ENCODE measurements at regions not wholly inside any gene's neighbourhood (a gene's known extent, or its start where the extent isn't known, plus 50 kb on each side); places are given as distances from the start of the nearest gene placed in this dataset.

GRCh38 chr14:39768589-39768988, 336.4 kb upstream of the FBXO33 start:
- Histone ChIP-seq H3K4me1 (ENCODE audit: insufficient read depth, low read length) (no peaks in the 10 kb centered on the region; the same call in 1 of the 2 replicates), H3K79me2 (ENCODE audit: insufficient read depth, low read length) (no peaks in the 10 kb centered on the region), H4K5ac (ENCODE audit: insufficient read length, low read depth, low read length) (no peak overlapping the region), H3K18ac (ENCODE audit: insufficient read length, low read depth, low read length) (no peak overlapping the region), H3K23ac (ENCODE audit: insufficient read length, low read depth, low read length) (no peak overlapping the region), H3K4ac (ENCODE audit: low read depth, low read length) (no peak overlapping the region), H4K91ac (ENCODE audit: insufficient read length, low read depth, low read length) (no peak overlapping the region), H2BK15ac (ENCODE audit: low read depth, low read length) (no peak overlapping the region), H3K9ac (ENCODE audit: extremely low read depth, insufficient read length, low read length) (no peak overlapping the region), H3K56ac (ENCODE audit: insufficient read length, low read depth, low read length) (no peak overlapping the region), H4K20me1 (ENCODE audit: control insufficient read depth, insufficient read depth, insufficient read length) (no peaks in the 10 kb centered on the region), H3K23me2 (ENCODE audit: insufficient read length, low read depth, low read length, poor library complexity, severe bottlenecking) (no peaks in the 10 kb centered on the region), H2BK12ac (ENCODE audit: insufficient read length, low read depth, low read length) (no peak overlapping the region), H4K8ac (replicated peaks; ENCODE audit: insufficient read length, low read depth, low read length) (no peak overlapping the region), H3K9me3 (ENCODE audit: control insufficient read depth, low read depth, low read length) (no peaks in the 10 kb centered on the region), H2BK120ac (ENCODE audit: low read depth, low read length, poor library complexity, severe bottlenecking) (no peak overlapping the region), H2BK20ac (ENCODE audit: low read depth, low read length, poor library complexity, severe bottlenecking) (no peak overlapping the region), H3K4me2 (ENCODE audit: insufficient read depth, insufficient read length, low read length) (no peak overlapping the region), H2AFZ (ENCODE audit: low read length) (no peak overlapping the region), H3T11ph (ENCODE audit: low read length) (no peak overlapping the region), H2AK5ac (ENCODE audit: insufficient read length, low read length) (no peak overlapping the region), H3K79me1 (ENCODE audit: insufficient read depth, low read depth, low read length, poor library complexity, severe bottlenecking) (no peaks in the 10 kb centered on the region), H3K27me3 (ENCODE audit: insufficient read depth, low read length) (no peaks in the 10 kb centered on the region), H2BK5ac (ENCODE audit: insufficient read length, low read length) (no peak overlapping the region), H3K27ac (ENCODE audit: insufficient read length, low read depth, low read length) (no peak overlapping the region), H3K14ac (ENCODE audit: insufficient read depth, low read length) (no peak overlapping the region)
- H3K27ac Mint-ChIP-seq: no peak overlapping the region
- WGBS (ENCODE audit: extremely low coverage, insufficient read length, low lambda C conversion rate): no CpG with 5 or more reads among the region's 1 CpG
- H3K27me3 Mint-ChIP-seq (ENCODE audit: low read depth): no peaks in the 10 kb centered on the region
- no peak for DNase-seq
- H3K4me1 Mint-ChIP-seq: peaks cover 12 to 14% of the 10 kb centered on the region in 2 experiments
- H3K36me3 Mint-ChIP-seq (ENCODE audit: insufficient read depth in 1 of 3, low read depth in 3 of 3): no peaks in the 10 kb centered on the region
- no peaks in the 10 kb centered on the region for H3K9me3 Mint-ChIP-seq
- no peak overlapping the region for H3K4me3 Mint-ChIP-seq
- no peak for TF ChIP-seq CTCF (conservative IDR thresholded peaks at IDR 0.05)
